ENCODE measurements at regions not wholly inside any gene's neighbourhood (a gene's known extent, or its start where the extent isn't known, plus 50 kb on each side); places are given as distances from the start of the nearest gene placed in this dataset.

DNA sequence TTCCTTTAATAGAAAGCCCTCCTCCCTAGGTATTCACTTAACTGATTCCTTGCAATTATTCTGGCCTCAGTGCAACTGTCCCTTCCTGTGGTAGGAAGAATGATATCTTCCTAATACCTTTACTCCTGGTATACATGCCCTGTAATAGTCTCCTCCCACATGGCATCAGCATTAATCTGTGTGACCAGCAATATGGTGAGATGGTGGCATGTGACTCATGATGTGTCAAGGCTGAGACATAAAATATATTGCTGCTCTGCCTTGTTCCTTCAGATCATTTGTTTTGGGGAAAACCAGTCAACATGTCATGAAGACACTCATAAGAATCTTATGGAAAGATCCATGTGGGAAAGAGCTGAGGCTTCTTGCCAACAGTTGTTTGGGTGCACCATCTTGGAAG lies 149.1 kb upstream of the TRPM3 start:
- no peak overlapping the region for H3K4ac ChIP-seq (replicated peaks; ENCODE audit: insufficient read length, low read depth, low read length)
- H2BK5ac ChIP-seq (ENCODE audit: low read depth, low read length): no peak overlapping the region
- H3K18ac ChIP-seq (ENCODE audit: extremely low read depth, low read length): no peak overlapping the region
- H3K23ac ChIP-seq (ENCODE audit: insufficient read length): no peak overlapping the region
- H2BK20ac ChIP-seq (ENCODE audit: low read length): no peak overlapping the region
- H3K36me3 ChIP-seq (ENCODE audit: control insufficient read depth in 2 of 4, insufficient read depth in 4 of 4, low read length in 3 of 4): no peaks in the 10 kb centered on the region
- no peak overlapping the region for H2BK15ac ChIP-seq (ENCODE audit: low read length)
- H3K79me1 ChIP-seq (ENCODE audit: low read depth, low read length): no peaks in the 10 kb centered on the region
- no peak overlapping the region for H3K14ac ChIP-seq (ENCODE audit: insufficient read length)
- H3K9ac ChIP-seq (replicated peaks in 1 of 4; ENCODE audit: extremely low read depth in 1 of 4, low read depth in 3 of 4, low read length in 3 of 4): no peak overlapping the region
- no peak overlapping the region for H2AFZ ChIP-seq (ENCODE audit: low read length)
- TF ChIP-seq BRCA1 (IDR thresholded peaks at IDR 0.05; ENCODE audit: low read depth, low read length): no peak
- TF ChIP-seq TCF12 (IDR thresholded peaks at IDR 0.05; ENCODE audit: low read depth, low read length): no peak
- H3K23me2 ChIP-seq (ENCODE audit: low read depth, low read length): no peaks in the 10 kb centered on the region
- H3K9me3 ChIP-seq (ENCODE audit: insufficient read depth in 2 of 2, low read depth in 1 of 2, low read length in 1 of 2): no peaks in the 10 kb centered on the region
- H3K4me1 ChIP-seq (replicated peaks in 1 of 4; ENCODE audit: control insufficient read depth in 3 of 4, insufficient read depth in 4 of 4, low read length in 3 of 4): no peaks in the 10 kb centered on the region; a peak in 1 of 7 replicates
- H2AK5ac ChIP-seq (ENCODE audit: low read depth, low read length): no peak overlapping the region
- FAIRE-seq: no peak
- H2BK120ac ChIP-seq (replicated peaks; ENCODE audit: low read depth, low read length): no peak overlapping the region
- ChIA-PET CTCF (ENCODE audit: partially characterized antibody) (interaction anchor here (2.0 kb wide), 1 partner anchor 15 kb away, joined by 8 read pairs; no protein-coding TSS in a partner anchor), POLR2A (ENCODE audit: partially characterized antibody) (no interaction called here)
- no peaks in the 10 kb centered on the region for H3K79me2 ChIP-seq (ENCODE audit: control insufficient read depth in 1 of 2, insufficient read depth in 2 of 2, low read length in 2 of 2)
- no peak overlapping the region for H3K4me2 ChIP-seq (ENCODE audit: insufficient read depth in 1 of 2, low read depth in 2 of 2, low read length in 2 of 2)
- no peak overlapping the region for H3K4me3 ChIP-seq (ENCODE audit: extremely low read depth in 1 of 4, insufficient read depth in 2 of 4, low read depth in 3 of 4, low read length in 4 of 4)
- H4K91ac ChIP-seq (replicated peaks; ENCODE audit: insufficient read length, low read length): no peak overlapping the region
- H3K27me3 ChIP-seq (replicated peaks in 1 of 4; ENCODE audit: control insufficient read depth in 3 of 4, extremely low read depth in 1 of 4, insufficient read depth in 3 of 4, low read length in 3 of 4): no peaks in the 10 kb centered on the region
- H4K8ac ChIP-seq (ENCODE audit: extremely low read depth, insufficient read depth, low read length): no peak overlapping the region
- H3K27ac ChIP-seq (ENCODE audit: low read depth, low read length): no peak overlapping the region
- no peaks in the 10 kb centered on the region for H4K20me1 ChIP-seq (replicated peaks in 1 of 2; ENCODE audit: control insufficient read depth in 1 of 2, insufficient read depth in 2 of 2, low read length in 2 of 2)
- no peak overlapping the region for H2BK12ac ChIP-seq (ENCODE audit: low read depth, low read length)
- no peak overlapping the region for H4K5ac ChIP-seq (ENCODE audit: insufficient read length, low read depth, low read length)
- DNase-seq (ENCODE audit: low read depth in 1 of 2, low spot score in 2 of 2): no peak
- H3K56ac ChIP-seq (replicated peaks; ENCODE audit: insufficient read length, low read depth, low read length): no peak overlapping the region
